ENCODE measurements at regions not wholly inside any gene's neighbourhood (a gene's known extent, or its start where the extent isn't known, plus 50 kb on each side); places are given as distances from the start of the nearest gene placed in this dataset.

DNA sequence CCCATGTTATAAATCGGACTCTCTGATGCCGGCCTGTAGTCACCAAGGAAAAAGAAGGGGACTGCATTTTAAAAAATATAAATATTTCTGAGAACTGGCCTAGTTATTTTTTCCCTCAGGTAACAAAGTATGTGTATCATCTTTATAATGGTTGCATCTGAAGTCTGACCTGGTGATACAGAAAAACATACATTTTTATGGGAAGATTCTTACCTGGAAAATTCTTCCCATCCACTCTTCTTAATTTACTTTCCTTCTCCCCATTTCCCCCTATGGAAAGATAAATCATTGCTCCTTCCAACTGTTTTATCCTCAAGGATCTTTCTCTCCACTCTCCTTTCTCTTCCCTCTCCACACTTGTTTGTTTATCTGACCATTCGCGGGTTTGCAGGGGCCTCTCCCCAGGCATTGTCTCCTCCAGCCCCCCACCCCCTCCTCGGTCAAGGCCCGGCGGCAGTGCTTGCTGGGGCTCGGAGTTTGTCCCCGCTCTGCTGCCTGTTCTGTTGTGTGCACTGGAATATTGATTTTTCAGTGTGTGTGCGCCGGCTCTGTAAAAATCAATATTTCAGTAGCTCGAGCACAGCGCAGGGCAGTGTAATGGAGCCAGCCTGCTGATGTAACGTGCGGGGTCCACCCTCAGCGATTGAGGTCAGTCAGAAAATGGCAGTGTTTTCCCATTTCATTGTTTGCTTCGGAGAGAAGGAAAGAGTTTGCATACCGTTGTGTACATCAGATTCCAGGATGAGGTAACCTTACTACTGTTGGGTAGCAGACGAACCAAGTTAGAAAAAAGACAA is 199.5 kb upstream of the NFE2L3 start:
- Mint-ChIP-seq H3K36me3 (ENCODE audit: unreplicated experiment) (no peaks in the 10 kb centered on the region), H3K27ac (ENCODE audit: unreplicated experiment) (no peak overlapping the region), H3K4me3 (ENCODE audit: unreplicated experiment) (peak overlapping the region; percentile 50), H3K27me3 (ENCODE audit: unreplicated experiment) (peaks cover 71% of the 10 kb centered on the region), H3K4me1 (ENCODE audit: unreplicated experiment) (peaks cover 17% of the 10 kb centered on the region), H3K9me3 (ENCODE audit: unreplicated experiment) (peaks cover 4% of the 10 kb centered on the region)
- TF ChIP-seq, protein P1, sequence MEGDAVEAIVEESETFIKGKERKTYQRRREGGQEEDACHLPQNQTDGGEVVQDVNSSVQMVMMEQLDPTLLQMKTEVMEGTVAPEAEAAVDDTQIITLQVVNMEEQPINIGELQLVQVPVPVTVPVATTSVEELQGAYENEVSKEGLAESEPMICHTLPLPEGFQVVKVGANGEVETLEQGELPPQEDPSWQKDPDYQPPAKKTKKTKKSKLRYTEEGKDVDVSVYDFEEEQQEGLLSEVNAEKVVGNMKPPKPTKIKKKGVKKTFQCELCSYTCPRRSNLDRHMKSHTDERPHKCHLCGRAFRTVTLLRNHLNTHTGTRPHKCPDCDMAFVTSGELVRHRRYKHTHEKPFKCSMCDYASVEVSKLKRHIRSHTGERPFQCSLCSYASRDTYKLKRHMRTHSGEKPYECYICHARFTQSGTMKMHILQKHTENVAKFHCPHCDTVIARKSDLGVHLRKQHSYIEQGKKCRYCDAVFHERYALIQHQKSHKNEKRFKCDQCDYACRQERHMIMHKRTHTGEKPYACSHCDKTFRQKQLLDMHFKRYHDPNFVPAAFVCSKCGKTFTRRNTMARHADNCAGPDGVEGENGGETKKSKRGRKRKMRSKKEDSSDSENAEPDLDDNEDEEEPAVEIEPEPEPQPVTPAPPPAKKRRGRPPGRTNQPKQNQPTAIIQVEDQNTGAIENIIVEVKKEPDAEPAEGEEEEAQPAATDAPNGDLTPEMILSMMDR (IDR thresholded peaks at IDR 0.05) = no peak
- no peak for DNase-seq (ENCODE audit: extremely low spot score, unreplicated experiment)

DNA sequence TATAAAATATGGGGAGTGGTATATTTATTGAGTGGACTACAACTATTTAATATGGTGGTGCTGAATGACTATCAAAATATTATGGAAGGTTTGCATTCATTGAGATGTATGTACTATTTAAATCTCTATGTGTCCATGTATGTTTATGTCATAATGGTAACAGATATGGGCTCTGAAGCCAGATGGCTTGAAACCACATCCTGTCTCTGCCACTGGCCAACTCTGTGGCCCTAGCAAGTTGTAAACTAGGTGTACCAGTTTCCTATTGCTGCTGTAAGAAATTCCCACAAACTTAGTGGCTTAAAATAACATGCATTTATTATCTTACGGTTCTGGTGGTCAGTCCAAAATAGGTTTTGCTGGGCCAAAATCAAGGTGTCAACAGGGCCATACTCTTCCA is 198.1 kb upstream of the NFE2L3 start:
- TF ChIP-seq, protein P1 (IDR thresholded peaks at IDR 0.05) = no peak
- no peak overlapping the region for H3K4me3 Mint-ChIP-seq (ENCODE audit: unreplicated experiment)
- peaks cover 4% of the 10 kb centered on the region for H3K9me3 Mint-ChIP-seq (ENCODE audit: unreplicated experiment)
- H3K27me3 Mint-ChIP-seq (ENCODE audit: unreplicated experiment) = peaks cover 60% of the 10 kb centered on the region
- no peak overlapping the region for H3K27ac Mint-ChIP-seq (ENCODE audit: unreplicated experiment)
- H3K36me3 Mint-ChIP-seq (ENCODE audit: unreplicated experiment) = no peaks in the 10 kb centered on the region
- peaks cover 17% of the 10 kb centered on the region for H3K4me1 Mint-ChIP-seq (ENCODE audit: unreplicated experiment)
- DNase-seq (ENCODE audit: extremely low spot score, unreplicated experiment) = no peak

DNA sequence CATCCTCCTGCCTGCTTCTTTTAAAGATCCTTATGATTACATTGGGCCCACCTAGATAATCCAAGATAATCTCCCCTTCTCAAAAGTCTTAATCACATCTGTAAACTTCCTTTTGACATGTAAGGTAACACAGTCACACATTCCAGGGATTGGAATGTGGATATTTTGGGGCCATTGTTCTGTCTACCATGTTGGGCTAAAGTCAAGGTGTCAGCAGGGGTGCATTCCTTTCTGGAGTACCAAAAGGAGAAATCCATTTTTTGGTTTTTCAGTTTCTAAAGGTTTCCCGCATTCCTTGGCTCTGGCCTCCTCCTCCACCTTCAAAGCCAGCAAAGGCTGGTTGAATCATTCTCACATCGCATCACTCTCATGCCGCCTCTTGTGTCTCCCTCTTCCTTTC is 197.6 kb upstream of the NFE2L3 start:
- Mint-ChIP-seq H3K27me3 (ENCODE audit: unreplicated experiment) (peaks cover 55% of the 10 kb centered on the region), H3K36me3 (ENCODE audit: unreplicated experiment) (no peaks in the 10 kb centered on the region), H3K9me3 (ENCODE audit: unreplicated experiment) (peaks cover 4% of the 10 kb centered on the region), H3K4me1 (ENCODE audit: unreplicated experiment) (peaks cover 17% of the 10 kb centered on the region), H3K27ac (ENCODE audit: unreplicated experiment) (no peak overlapping the region), H3K4me3 (ENCODE audit: unreplicated experiment) (no peak overlapping the region)
- TF ChIP-seq, protein P1 (IDR thresholded peaks at IDR 0.05) = no peak
- no peak for DNase-seq (ENCODE audit: extremely low spot score, unreplicated experiment)

DNA sequence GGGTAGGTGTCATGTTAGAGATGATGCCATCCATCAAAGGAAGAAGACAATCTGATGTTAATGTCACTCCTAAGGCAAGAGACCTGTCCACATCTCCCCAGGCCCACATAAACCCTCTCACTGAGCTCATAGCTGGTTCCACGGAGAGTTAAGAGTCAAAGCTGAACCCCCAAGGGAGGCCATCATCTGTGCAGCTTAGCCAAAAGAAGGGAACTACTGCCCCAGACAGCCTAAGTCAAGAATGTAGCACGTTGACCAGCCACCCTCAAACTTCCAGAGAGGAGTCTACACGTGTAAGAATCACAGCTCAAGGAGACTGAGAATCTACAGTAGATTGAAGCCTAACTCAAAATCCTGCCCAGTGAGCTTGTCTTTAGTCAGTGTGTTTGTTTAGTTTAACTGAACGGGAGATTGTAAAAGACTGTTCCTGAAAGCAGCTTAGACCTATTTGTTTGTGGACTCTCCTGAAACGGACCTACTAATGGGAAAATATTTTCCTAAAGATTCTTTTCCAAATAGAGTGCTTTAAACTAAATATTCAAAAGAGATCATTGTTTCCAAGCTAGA is 192.7 kb upstream of the NFE2L3 start:
- DNase-seq (ENCODE audit: extremely low spot score, unreplicated experiment) = no peak
- Mint-ChIP-seq H3K27me3 (ENCODE audit: unreplicated experiment) (peaks cover 31% of the 10 kb centered on the region), H3K4me1 (ENCODE audit: unreplicated experiment) (no peaks in the 10 kb centered on the region), H3K27ac (ENCODE audit: unreplicated experiment) (no peak overlapping the region), H3K4me3 (ENCODE audit: unreplicated experiment) (no peak overlapping the region), H3K9me3 (ENCODE audit: unreplicated experiment) (peaks cover 2% of the 10 kb centered on the region), H3K36me3 (ENCODE audit: unreplicated experiment) (no peaks in the 10 kb centered on the region)
- TF ChIP-seq, protein P1 (IDR thresholded peaks at IDR 0.05) = no peak

DNA sequence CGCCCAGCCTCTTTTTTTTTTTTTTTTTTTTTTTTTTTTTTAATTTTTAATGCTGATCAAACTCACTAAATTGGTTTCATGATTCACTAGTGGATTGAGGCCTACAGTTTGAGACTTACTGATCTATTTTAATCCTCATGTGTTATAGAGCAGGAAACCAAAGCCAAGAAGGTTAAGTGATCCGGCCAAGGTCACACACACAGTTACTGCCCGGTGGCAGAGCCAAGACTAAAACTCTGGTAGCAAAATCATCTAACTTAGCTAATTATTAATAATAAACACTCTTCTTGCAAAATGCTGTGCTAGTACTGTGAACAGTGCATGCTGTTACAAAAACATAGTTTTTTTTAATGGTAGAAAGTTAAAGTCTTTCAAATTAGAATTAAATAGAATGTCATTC is 188.3 kb upstream of the NFE2L3 start:
- Mint-ChIP-seq H3K27ac (ENCODE audit: unreplicated experiment) (no peak overlapping the region), H3K27me3 (ENCODE audit: unreplicated experiment) (peaks cover 24% of the 10 kb centered on the region), H3K36me3 (ENCODE audit: unreplicated experiment) (no peaks in the 10 kb centered on the region), H3K9me3 (ENCODE audit: unreplicated experiment) (no peaks in the 10 kb centered on the region), H3K4me1 (ENCODE audit: unreplicated experiment) (no peaks in the 10 kb centered on the region), H3K4me3 (ENCODE audit: unreplicated experiment) (no peak overlapping the region)
- no peak for DNase-seq (ENCODE audit: extremely low spot score, unreplicated experiment)
- TF ChIP-seq, protein P1 (IDR thresholded peaks at IDR 0.05) = no peak
